Progenitor cell of endocrine pancreas (in vitro differentiated cells): ENCODE measurements at regions not wholly inside any gene's neighbourhood (a gene's known extent, or its start where the extent isn't known, plus 50 kb on each side); places are given as distances from the start of the nearest gene placed in this dataset.

ENCODE experiments used
- DNase-seq: peaks from one replicate; pipeline ENCODE4 v3.0.0; 2021; ENCODE audit warnings: low spot score; ENCODE audit not compliant: unreplicated experiment
- H3K27ac Mint-ChIP-seq: 2 replicates; pipeline ENCODE4 v1.8.0; 2021; ENCODE audit warnings: mild to moderate bottlenecking, moderate library complexity, mixed read lengths
- H3K27me3 Mint-ChIP-seq: 2 replicates; pipeline ENCODE4 v1.8.0; 2021; ENCODE audit warnings: mixed read lengths
- H3K36me3 Mint-ChIP-seq: 2 replicates; pipeline ENCODE4 v1.8.0; 2022; ENCODE audit warnings: mixed read lengths; ENCODE audit not compliant: insufficient read depth
- H3K4me1 Mint-ChIP-seq: 2 replicates; pipeline ENCODE4 v1.8.0; 2021; ENCODE audit warnings: low read depth, mixed read lengths
- H3K4me3 Mint-ChIP-seq: 2 replicates; pipeline ENCODE4 v1.8.0; 2021; ENCODE audit warnings: low read depth, mild to moderate bottlenecking, moderate library complexity, mixed read lengths
- H3K9me3 Mint-ChIP-seq: 2 replicates; pipeline ENCODE4 v1.8.0; 2021; ENCODE audit warnings: low read depth, mixed read lengths
- TF ChIP-seq, protein P1 (sequence below): fragments of 200-600 bp; sonication (generic); IDR thresholded peaks from one replicate; pipeline ENCODE4 v1.5.0; 2021; ENCODE audit warnings: antibody characterized with exemption, mild to moderate bottlenecking; ENCODE audit not compliant: unreplicated experiment

- Mint-ChIP-seq H3K9me3 (peaks cover 4% of the 10 kb centered on the region), H3K4me3 (no peak overlapping the region), H3K4me1 (no peaks in the 10 kb centered on the region), H3K27ac (no peak overlapping the region), H3K36me3 (no peaks in the 10 kb centered on the region), H3K27me3 (no peaks in the 10 kb centered on the region)
- TF ChIP-seq, protein P1, sequence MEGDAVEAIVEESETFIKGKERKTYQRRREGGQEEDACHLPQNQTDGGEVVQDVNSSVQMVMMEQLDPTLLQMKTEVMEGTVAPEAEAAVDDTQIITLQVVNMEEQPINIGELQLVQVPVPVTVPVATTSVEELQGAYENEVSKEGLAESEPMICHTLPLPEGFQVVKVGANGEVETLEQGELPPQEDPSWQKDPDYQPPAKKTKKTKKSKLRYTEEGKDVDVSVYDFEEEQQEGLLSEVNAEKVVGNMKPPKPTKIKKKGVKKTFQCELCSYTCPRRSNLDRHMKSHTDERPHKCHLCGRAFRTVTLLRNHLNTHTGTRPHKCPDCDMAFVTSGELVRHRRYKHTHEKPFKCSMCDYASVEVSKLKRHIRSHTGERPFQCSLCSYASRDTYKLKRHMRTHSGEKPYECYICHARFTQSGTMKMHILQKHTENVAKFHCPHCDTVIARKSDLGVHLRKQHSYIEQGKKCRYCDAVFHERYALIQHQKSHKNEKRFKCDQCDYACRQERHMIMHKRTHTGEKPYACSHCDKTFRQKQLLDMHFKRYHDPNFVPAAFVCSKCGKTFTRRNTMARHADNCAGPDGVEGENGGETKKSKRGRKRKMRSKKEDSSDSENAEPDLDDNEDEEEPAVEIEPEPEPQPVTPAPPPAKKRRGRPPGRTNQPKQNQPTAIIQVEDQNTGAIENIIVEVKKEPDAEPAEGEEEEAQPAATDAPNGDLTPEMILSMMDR = no peak
- DNase-seq = no peak
These were observed 124.1 kb downstream of the RBM43 start for GRCh38 chr2:151137526-151137925.

DNA sequence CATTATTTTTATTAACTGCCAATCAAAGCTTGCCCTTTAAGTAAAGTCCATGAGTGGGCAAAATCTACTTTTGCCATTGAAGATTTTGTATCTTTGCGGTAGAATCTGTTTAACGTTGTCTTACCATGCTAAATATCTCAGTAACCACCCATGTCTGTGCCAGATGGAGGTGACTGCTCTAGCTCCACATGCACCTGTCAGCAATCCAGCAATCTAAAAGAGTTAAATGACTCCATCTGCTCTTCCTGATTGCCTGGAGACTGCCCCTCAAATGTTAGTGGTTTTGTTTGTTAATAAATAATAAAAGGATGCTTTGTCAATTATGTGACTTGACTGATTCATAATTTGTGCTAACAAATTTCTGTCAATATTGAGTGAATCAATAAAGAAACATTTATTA is 141.7 kb downstream of the RBM43 start:
- peaks cover 2% of the 10 kb centered on the region for H3K36me3 Mint-ChIP-seq
- H3K4me3 Mint-ChIP-seq = no peak overlapping the region
- TF ChIP-seq, protein P1 = no peak
- DNase-seq = no peak
- H3K27ac Mint-ChIP-seq = no peak overlapping the region
- H3K4me1 Mint-ChIP-seq = no peaks in the 10 kb centered on the region
- H3K9me3 Mint-ChIP-seq = peaks cover 16% of the 10 kb centered on the region
- no peaks in the 10 kb centered on the region for H3K27me3 Mint-ChIP-seq

GRCh38 chr2:151119374-151119773 is 142.3 kb downstream of the RBM43 start:
- Mint-ChIP-seq H3K27me3 (no peaks in the 10 kb centered on the region), H3K4me1 (no peaks in the 10 kb centered on the region), H3K27ac (no peak overlapping the region), H3K9me3 (peaks cover 12% of the 10 kb centered on the region), H3K4me3 (no peak overlapping the region), H3K36me3 (peaks cover 2% of the 10 kb centered on the region)
- DNase-seq = no peak
- TF ChIP-seq, protein P1 = no peak

- TF ChIP-seq, protein P1 = no peak
- Mint-ChIP-seq H3K27ac (no peak overlapping the region), H3K4me3 (no peak overlapping the region), H3K9me3 (peaks cover 9% of the 10 kb centered on the region), H3K4me1 (no peaks in the 10 kb centered on the region), H3K27me3 (no peaks in the 10 kb centered on the region), H3K36me3 (peaks cover 2% of the 10 kb centered on the region)
- no peak for DNase-seq
These were observed 143.4 kb downstream of the RBM43 start for GRCh38 chr2:151118269-151118668.

DNA sequence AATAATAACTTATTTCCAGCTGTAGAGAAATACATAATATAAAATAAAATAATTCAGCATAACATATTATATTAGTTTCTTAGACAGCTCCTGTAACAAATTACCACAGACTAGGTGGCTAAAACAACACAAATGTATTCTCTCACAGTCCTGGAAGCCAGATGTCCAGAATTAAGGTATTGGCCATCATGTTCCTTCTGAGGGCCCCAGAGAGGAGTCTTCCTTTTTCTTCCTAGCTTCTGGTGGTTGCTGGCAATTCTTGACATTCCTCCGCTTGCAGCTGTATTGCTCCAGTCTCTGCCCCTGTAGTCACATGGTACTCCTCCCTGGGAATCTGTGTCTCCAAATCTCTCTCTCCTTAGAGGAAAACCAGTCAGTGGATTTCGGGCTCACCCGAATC is 146.8 kb downstream of the RBM43 start:
- peaks cover 9% of the 10 kb centered on the region for H3K9me3 Mint-ChIP-seq
- TF ChIP-seq, protein P1 = no peak
- H3K36me3 Mint-ChIP-seq = peaks cover 2% of the 10 kb centered on the region
- H3K27ac Mint-ChIP-seq = no peak overlapping the region
- no peak for DNase-seq
- no peak overlapping the region for H3K4me3 Mint-ChIP-seq
- no peaks in the 10 kb centered on the region for H3K27me3 Mint-ChIP-seq
- H3K4me1 Mint-ChIP-seq = no peaks in the 10 kb centered on the region
